A549 (cell line): ENCODE measurements at regions not wholly inside any gene's neighbourhood (a gene's known extent, or its start where the extent isn't known, plus 50 kb on each side); places are given as distances from the start of the nearest gene placed in this dataset.

Experiments
- ATAC-seq, 2 experiments: fragments of 200-7000 bp in 1 of 2; fragments of >200 bp in 1 of 2; cut with Nextera tagmentation in 1 of 2; cut with Tn5 transposase in 1 of 2; 3 replicates each; pipeline versions ENCODE4 v1.8.0 to v1.9.1; 2018 to 2020; ENCODE audit warnings: mild to moderate bottlenecking in 1 of 2, moderate library complexity in 1 of 2
- CTCF ChIA-PET: fragments of 300-600 bp; sonication (Branson Sonifier 250); formaldehyde crosslinking; extraction: SDS; loops from one replicate; lab custom pipeline; 2021; ENCODE audit warnings: antibody characterized with exemption, inconsistent platforms; lab: Yijun Ruan, JAX
- POLR2A ChIA-PET: fragments of 350-600 bp; formaldehyde crosslinking; extraction: SDS; loops from one replicate; lab custom pipeline; 2021; ENCODE audit warnings: antibody characterized with exemption, inconsistent platforms; lab: Yijun Ruan, JAX
- DNase-seq, 2 experiments: peaks; one replicate each; pipeline versions ENCODE4 v3.0.0 to v3.0.0-alpha.2; 2011 to 2016; ENCODE audit warnings: low read depth in 1 of 2, low spot score in 1 of 2
- FAIRE-seq: peaks from 2 replicates; lab custom pipeline; 2011; peaks lifted over from hg19 to GRCh38; lab: Jason Lieb, UNC
- H3K27ac ChIP-seq, 2 experiments: fragments of >200 bp; sonication (Bioruptor Twin); formaldehyde crosslinking; 3 replicates each; pipeline ENCODE4 v1.5.1; 2016 to 2017
- H3K4me1 ChIP-seq: fragments of >200 bp; sonication (Bioruptor Twin); formaldehyde crosslinking; 3 replicates; pipeline ENCODE4 v1.6.1; 2016
- H3K4me2 ChIP-seq: fragments of >200 bp; sonication (Bioruptor Twin); formaldehyde crosslinking; 3 replicates; pipeline ENCODE4 v1.6.1; 2016
- H3K4me3 ChIP-seq: fragments of >200 bp; sonication (Bioruptor Twin); formaldehyde crosslinking; 3 replicates; pipeline ENCODE4 v1.5.1; 2016
- H3K9me3 ChIP-seq: fragments of >200 bp; sonication (Bioruptor Twin); formaldehyde crosslinking; 3 replicates; pipeline ENCODE4 v1.6.1; 2016
- BHLHE40 ChIP-seq: IDR thresholded peaks from 2 replicates; pipeline ENCODE4 v1.6.1; 2012; ENCODE audit warnings: low read depth, low read length, inconsistent platforms
- CTCF ChIP-seq: fragments of >200 bp; sonication (Bioruptor Twin); formaldehyde crosslinking; IDR thresholded peaks from 3 replicates; pipeline ENCODE4 v1.5.1; 2016
- EHF ChIP-seq: fragments of 250-450 bp; sonication (Bioruptor Pico); IDR thresholded peaks from 2 replicates; pipeline ENCODE4 v1.5.0; 2020; ENCODE audit warnings: mild to moderate bottlenecking
- EP300 ChIP-seq, 2 experiments: fragments of >200 bp; sonication (Bioruptor Twin); formaldehyde crosslinking; IDR thresholded peaks; 2 replicates in 1 of 2; 3 replicates in 1 of 2; pipeline ENCODE4 v1.6.1; 2016 to 2017
- ESRRA ChIP-seq: fragments of 150-350 bp; IDR thresholded peaks from 2 replicates; pipeline ENCODE4 v1.6.1; 2014; ENCODE audit warnings: mild to moderate bottlenecking, low read length, borderline replicate concordance
- GATA3 ChIP-seq: IDR thresholded peaks from 2 replicates; pipeline ENCODE4 v1.6.1; 2012; ENCODE audit warnings: borderline replicate concordance
- HES2 ChIP-seq: fragments of >200 bp; sonication (Bioruptor Twin); formaldehyde crosslinking; IDR thresholded peaks from 2 replicates; pipeline ENCODE4 v1.6.1; 2016
- JUN ChIP-seq, 2 experiments: fragments of >200 bp; sonication (Bioruptor Twin); formaldehyde crosslinking; IDR thresholded peaks; 2 replicates in 1 of 2; 3 replicates in 1 of 2; pipeline ENCODE4 v1.6.1; 2016 to 2017
- MAX ChIP-seq: IDR thresholded peaks from 2 replicates; pipeline ENCODE4 v1.6.1; 2012
- MYC ChIP-seq: IDR thresholded peaks from 2 replicates; pipeline ENCODE4 v1.6.1; 2012; ENCODE audit warnings: mild to moderate bottlenecking, inconsistent platforms, low read length, improper control_type of control experiment, borderline replicate concordance
- PBX3 ChIP-seq: IDR thresholded peaks from 2 replicates; pipeline ENCODE4 v1.6.1; 2012
- POLR2A ChIP-seq: IDR thresholded peaks from 2 replicates; pipeline ENCODE4 v1.6.1; 2012; ENCODE audit warnings: mild to moderate bottlenecking, low read length
- RFX5 ChIP-seq: fragments of 450-650 bp; IDR thresholded peaks from 2 replicates; pipeline ENCODE4 v1.7.1; 2014; ENCODE audit warnings: antibody characterized with exemption, mild to moderate bottlenecking, moderate library complexity
- SMC3 ChIP-seq: fragments of >200 bp; sonication (Bioruptor Twin); formaldehyde crosslinking; IDR thresholded peaks from 3 replicates; pipeline ENCODE4 v1.6.1; 2018; ENCODE audit warnings: inconsistent platforms
- TP53 ChIP-seq: fragments of 250-450 bp; sonication (Bioruptor Pico); IDR thresholded peaks from 2 replicates; pipeline ENCODE4 v1.5.0; 2021; ENCODE audit warnings: mild to moderate bottlenecking, moderate library complexity
- USF2 ChIP-seq: fragments of 450-650 bp; IDR thresholded peaks from 2 replicates; pipeline ENCODE4 v1.6.1; 2014; ENCODE audit warnings: antibody characterized with exemption
- ZNF302 ChIP-seq: fragments of 250-450 bp; sonication (Bioruptor Pico); IDR thresholded peaks from 2 replicates; pipeline ENCODE4 v1.9.0; 2021; ENCODE audit warnings: inconsistent platforms, mild to moderate bottlenecking, moderate library complexity
- WGBS: methylation state at CpG from one replicate; pipeline ENCODE4 v1.1.6; 2017; ENCODE audit errors: missing lambda C conversion rate; 5-methylcytosine and 5-hydroxymethylcytosine counted together
- TF ChIP-seq, protein P1 (sequence below): fragments of 200-600 bp; sonication (generic); IDR thresholded peaks from 2 replicates; pipeline ENCODE4 v1.6.1; 2016; ENCODE audit warnings: antibody characterized with exemption, mild to moderate bottlenecking, moderate library complexity

- H3K4me2 ChIP-seq: no peak overlapping the region
- no peak overlapping the region for H3K4me3 ChIP-seq
- DNase-seq (no peak), ATAC-seq (no peak), FAIRE-seq (no peak)
- H3K9me3 ChIP-seq: no peaks in the 10 kb centered on the region
- CTCF ChIA-PET: no interaction called here
- POLR2A ChIA-PET: no interaction called here
- H3K27ac ChIP-seq: no peak overlapping the region
- TF ChIP-seq BHLHE40: no peak
- TF ChIP-seq RFX5: no peak
- TF ChIP-seq JUN (IDR thresholded peaks at IDR 0.05): no peak
- no peaks in the 10 kb centered on the region for H3K4me1 ChIP-seq
- WGBS: 39% methylated on average over 3 of the region's 3 CpGs
Measured at GRCh38 chr4:126007142-126007541, 692.4 kb downstream of the FAT4 start.

DNA sequence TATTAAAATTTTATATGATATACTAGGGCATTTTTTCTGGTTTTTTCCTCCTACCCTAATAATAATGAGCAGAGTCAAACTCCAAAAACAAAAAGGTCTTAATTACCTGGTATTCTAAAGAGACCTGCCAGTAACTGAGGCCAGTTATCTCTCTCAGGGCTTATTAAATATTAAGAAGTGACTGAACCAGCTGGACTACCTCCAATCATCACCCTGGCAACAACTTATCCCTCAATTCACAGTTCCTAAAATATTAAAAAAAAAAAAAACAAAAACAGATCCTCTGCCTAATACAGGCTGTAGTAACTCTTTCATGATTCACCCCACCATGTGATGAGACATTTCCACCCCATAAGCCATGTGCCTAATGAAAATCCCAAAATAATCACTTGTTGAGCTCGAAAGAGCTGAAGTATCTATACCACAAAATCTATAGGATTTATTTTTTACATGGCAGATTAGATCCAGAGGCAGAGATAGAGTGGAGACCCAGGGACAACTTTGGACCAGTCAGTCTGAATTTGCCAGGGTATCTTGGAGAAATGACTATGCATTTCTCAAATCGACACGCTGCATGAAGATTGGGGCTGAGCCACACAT, 698.0 kb downstream of the FAT4 start:
- FAIRE-seq (no peak), DNase-seq (no peak), ATAC-seq (no peak)
- Histone ChIP-seq H3K4me2 (no peak overlapping the region), H3K4me1 (no peaks in the 10 kb centered on the region), H3K9me3 (no peaks in the 10 kb centered on the region), H3K4me3 (no peak overlapping the region), H3K27ac (no peak overlapping the region)
- CTCF ChIA-PET: no interaction called here
- WGBS: 35% methylated on average over 3 of the region's 3 CpGs
- TF ChIP-seq MAX: no peak
- no peak for TF ChIP-seq MYC
- no peak for TF ChIP-seq HES2
- TF ChIP-seq BHLHE40: no peak
- no peak for TF ChIP-seq ZNF302 (CRISPR knock-in tag)
- TF ChIP-seq CTCF: no peak
- no peak for TF ChIP-seq POLR2A
- TF ChIP-seq GATA3: no peak
- no peak for TF ChIP-seq EP300 (IDR thresholded peaks at IDR 0.05)
- no peak for TF ChIP-seq SMC3
- no peak for TF ChIP-seq ESRRA
- TF ChIP-seq EHF: no peak
- TF ChIP-seq TP53: no peak
- TF ChIP-seq USF2: no peak
- no peak for TF ChIP-seq PBX3
- TF ChIP-seq, protein P1, sequence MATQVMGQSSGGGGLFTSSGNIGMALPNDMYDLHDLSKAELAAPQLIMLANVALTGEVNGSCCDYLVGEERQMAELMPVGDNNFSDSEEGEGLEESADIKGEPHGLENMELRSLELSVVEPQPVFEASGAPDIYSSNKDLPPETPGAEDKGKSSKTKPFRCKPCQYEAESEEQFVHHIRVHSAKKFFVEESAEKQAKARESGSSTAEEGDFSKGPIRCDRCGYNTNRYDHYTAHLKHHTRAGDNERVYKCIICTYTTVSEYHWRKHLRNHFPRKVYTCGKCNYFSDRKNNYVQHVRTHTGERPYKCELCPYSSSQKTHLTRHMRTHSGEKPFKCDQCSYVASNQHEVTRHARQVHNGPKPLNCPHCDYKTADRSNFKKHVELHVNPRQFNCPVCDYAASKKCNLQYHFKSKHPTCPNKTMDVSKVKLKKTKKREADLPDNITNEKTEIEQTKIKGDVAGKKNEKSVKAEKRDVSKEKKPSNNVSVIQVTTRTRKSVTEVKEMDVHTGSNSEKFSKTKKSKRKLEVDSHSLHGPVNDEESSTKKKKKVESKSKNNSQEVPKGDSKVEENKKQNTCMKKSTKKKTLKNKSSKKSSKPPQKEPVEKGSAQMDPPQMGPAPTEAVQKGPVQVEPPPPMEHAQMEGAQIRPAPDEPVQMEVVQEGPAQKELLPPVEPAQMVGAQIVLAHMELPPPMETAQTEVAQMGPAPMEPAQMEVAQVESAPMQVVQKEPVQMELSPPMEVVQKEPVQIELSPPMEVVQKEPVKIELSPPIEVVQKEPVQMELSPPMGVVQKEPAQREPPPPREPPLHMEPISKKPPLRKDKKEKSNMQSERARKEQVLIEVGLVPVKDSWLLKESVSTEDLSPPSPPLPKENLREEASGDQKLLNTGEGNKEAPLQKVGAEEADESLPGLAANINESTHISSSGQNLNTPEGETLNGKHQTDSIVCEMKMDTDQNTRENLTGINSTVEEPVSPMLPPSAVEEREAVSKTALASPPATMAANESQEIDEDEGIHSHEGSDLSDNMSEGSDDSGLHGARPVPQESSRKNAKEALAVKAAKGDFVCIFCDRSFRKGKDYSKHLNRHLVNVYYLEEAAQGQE: no peak
- POLR2A ChIA-PET: no interaction called here
